Endothelial cell of umbilical vein (primary cell): ENCODE measurements at regions not wholly inside any gene's neighbourhood (a gene's known extent, or its start where the extent isn't known, plus 50 kb on each side); places are given as distances from the start of the nearest gene placed in this dataset.
"Not testable (repeated sequence)": the region's sequence is repeated elsewhere in the genome, so short reads cannot be mapped to it uniquely, and the experiment has no call there.

Experiments used
- BruUV-seq: library from RNA; stranded (reverse); fragments of 400-500 nt; replicated peaks from 2 replicates; lab custom pipeline; 2021; lab: Mats Ljungman, UMichigan
- CTCF ChIA-PET: fragments of 300-600, 350-600 bp; sonication (Branson Sonifier 250); formaldehyde crosslinking; loops from one replicate; lab custom pipeline; 2021; ENCODE audit warnings: antibody characterized with exemption, inconsistent platforms; lab: Charles Lee
- POLR2A ChIA-PET: fragments of 300-600, 350-600 bp; sonication (Branson Sonifier 250); formaldehyde crosslinking; loops from one replicate; lab custom pipeline; 2021; ENCODE audit warnings: antibody characterized with exemption, inconsistent platforms; lab: Charles Lee
- DNase-seq: peaks from one replicate; pipeline ENCODE4 v3.0.0-alpha.2; 2011; ENCODE audit warnings: low read depth, low spot score
- FAIRE-seq: peaks from 2 replicates; lab custom pipeline; 2011; peaks lifted over from hg19 to GRCh38; lab: Jason Lieb, UNC
- H2AFZ ChIP-seq: 2 replicates; pipeline ENCODE4 v1.6.0; 2012; ENCODE audit warnings: low read depth, low read length, control low read depth, inconsistent platforms
- H3K27ac ChIP-seq: 2 replicates; pipeline ENCODE4 v1.5.1; 2011; ENCODE audit warnings: low read depth, mild to moderate bottlenecking, control low read depth, low read length, moderate library complexity; ENCODE audit not compliant: insufficient read depth
- H3K27me3 ChIP-seq, 2 experiments: 2 replicates each; pipeline versions ENCODE4 v1.6.0 to v1.6.1; 2011; ENCODE audit warnings: low read length in 2 of 2, mixed read lengths in 1 of 2; ENCODE audit not compliant: control insufficient read depth in 2 of 2, insufficient read depth in 2 of 2
- H3K36me3 ChIP-seq, 2 experiments: 2 replicates in 1 of 2; 3 replicates in 1 of 2; pipeline ENCODE4 v1.5.1; 2011; ENCODE audit warnings: low read length in 2 of 2, mild to moderate bottlenecking in 1 of 2, moderate library complexity in 1 of 2; ENCODE audit not compliant: control insufficient read depth in 2 of 2, insufficient read depth in 2 of 2; ENCODE audit errors: extremely low read depth in 1 of 2
- H3K4me1 ChIP-seq: 3 replicates; pipeline ENCODE4 v1.5.1; 2011; ENCODE audit warnings: mild to moderate bottlenecking, low read length; ENCODE audit not compliant: control insufficient read depth, insufficient read depth; ENCODE audit errors: extremely low read depth
- H3K4me2 ChIP-seq: 2 replicates; pipeline ENCODE4 v1.6.1; 2011; ENCODE audit warnings: low read length, control low read depth, mixed read lengths; ENCODE audit not compliant: insufficient read depth
- H3K4me3 ChIP-seq, 3 experiments: fragments of 200-600 bp in 1 of 3; sonication (generic), shearing (Covaris generic) in 1 of 3; replicated peaks in 1 of 3; 2 replicates each; pipeline ENCODE4 v1.5.1; 2011 to 2016; ENCODE audit warnings: control low read depth in 3 of 3, low read length in 3 of 3, mild to moderate bottlenecking in 2 of 3, inconsistent platforms in 1 of 3, low read depth in 1 of 3, moderate library complexity in 1 of 3; ENCODE audit not compliant: insufficient read depth in 1 of 3
- H3K79me2 ChIP-seq: 2 replicates; pipeline ENCODE4 v1.6.0; 2012; ENCODE audit warnings: low read length, inconsistent platforms; ENCODE audit not compliant: control insufficient read depth, insufficient read depth
- H3K9ac ChIP-seq: replicated peaks from 2 replicates; pipeline ENCODE3; 2011; ENCODE audit warnings: low read length, control low read depth; ENCODE audit not compliant: insufficient read depth; ENCODE audit errors: extremely low read depth
- H3K9me1 ChIP-seq: replicated peaks from 3 replicates; pipeline ENCODE4 v1.6.0; 2011; ENCODE audit warnings: mild to moderate bottlenecking, low read length; ENCODE audit not compliant: control insufficient read depth, insufficient read depth; ENCODE audit errors: extremely low read depth
- H3K9me3 ChIP-seq: replicated peaks from 2 replicates; pipeline ENCODE4 v1.5.1; 2012; ENCODE audit warnings: low read length, inconsistent platforms; ENCODE audit not compliant: control insufficient read depth, insufficient read depth
- H4K20me1 ChIP-seq: replicated peaks from 2 replicates; pipeline ENCODE3; 2011; ENCODE audit warnings: mild to moderate bottlenecking, low read length; ENCODE audit not compliant: control insufficient read depth, insufficient read depth; ENCODE audit errors: extremely low read depth
- EZH2 ChIP-seq: IDR thresholded peaks from 2 replicates; pipeline ENCODE4 v1.6.1; 2012; ENCODE audit warnings: borderline replicate concordance, low read depth, mild to moderate bottlenecking, moderate library complexity, low read length, inconsistent platforms; ENCODE audit not compliant: severe bottlenecking
- FOS ChIP-seq: IDR thresholded peaks from 2 replicates; pipeline ENCODE4 v1.6.1; 2011; ENCODE audit warnings: mild to moderate bottlenecking, low read length, moderate library complexity, borderline replicate concordance; ENCODE audit not compliant: insufficient read depth
- GATA2 ChIP-seq: IDR thresholded peaks from 2 replicates; pipeline ENCODE4 v1.7.0; 2011; ENCODE audit warnings: low read depth, mild to moderate bottlenecking, moderate library complexity, mixed read lengths, low read length; ENCODE audit not compliant: insufficient read length, insufficient read depth
- JUN ChIP-seq: IDR thresholded peaks from 2 replicates; pipeline ENCODE4 v1.6.1; 2011; ENCODE audit warnings: borderline replicate concordance, low read depth; ENCODE audit not compliant: insufficient read length, insufficient read depth
- MAX ChIP-seq: IDR thresholded peaks from 2 replicates; pipeline ENCODE4 v1.6.1; 2011; ENCODE audit not compliant: insufficient read depth, insufficient read length
- MYC ChIP-seq: IDR thresholded peaks from one replicate; pipeline ENCODE4 v1.6.1; 2011; ENCODE audit warnings: mild to moderate bottlenecking, low read depth, low read length
- POLR2A ChIP-seq: IDR thresholded peaks from 2 replicates; pipeline ENCODE4 v1.6.1; 2012; ENCODE audit warnings: low read depth, mild to moderate bottlenecking, control low read depth, low read length
- POLR2AphosphoS5 ChIP-seq: IDR thresholded peaks from 2 replicates; pipeline ENCODE4 v1.6.1; 2012; ENCODE audit warnings: low read depth, mild to moderate bottlenecking, control low read depth, low read length, moderate library complexity; ENCODE audit not compliant: insufficient read depth
- dilution Hi-C: fragments of 300-500 bp; cut with MboI; formaldehyde crosslinking; loops from one replicate; pipeline ENCODE4 v1.15.0; 2019; ENCODE audit warnings: low sequenced_read_pairs; ENCODE audit not compliant: extremely low pct_ligation_motif_present
- intact Hi-C: fragments of 100-400 bp; cut with micrococcal nuclease; formaldehyde crosslinking; loops from one replicate; pipeline ENCODE4 v1.10.0; 2022
- TF ChIP-seq, protein P1 (sequence below), 2 donors: IDR thresholded peaks; 1 replicate in 1 of 2; 2 replicates in 1 of 2; pipeline ENCODE4 v1.5.1; 2011; ENCODE audit warnings: low read length in 2 of 2, mild to moderate bottlenecking in 2 of 2, moderate library complexity in 2 of 2, control low read depth in 1 of 2, inconsistent platforms in 1 of 2, low read depth in 1 of 2; ENCODE audit not compliant: insufficient read depth in 1 of 2; ENCODE audit errors: extremely low read depth in 1 of 2

DNA sequence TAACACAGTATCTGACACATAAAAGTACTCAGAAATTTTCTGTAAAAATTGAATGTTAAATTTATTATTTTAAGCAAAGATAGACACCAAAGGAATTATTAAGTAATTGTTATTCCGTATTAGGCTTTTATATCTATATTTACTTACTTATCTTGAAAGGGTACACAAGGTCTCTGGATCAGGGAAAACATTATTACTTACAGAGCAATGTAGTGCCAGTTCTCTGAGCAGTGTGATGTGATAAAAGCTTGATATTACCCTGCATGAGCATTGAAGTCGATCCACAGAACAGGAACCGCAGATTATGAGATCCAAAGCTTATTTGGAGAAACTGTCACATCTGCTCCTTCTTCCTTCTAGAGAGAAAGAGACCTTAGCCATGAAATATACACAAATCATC, 637.9 kb upstream of the RGS18 start:
- ChIA-PET CTCF (interaction anchor here (0.9 to 2.6 kb wide), 2 partner anchors 11 to 25 kb away, joined by 3 to 6 read pairs; no protein-coding TSS in a partner anchor), POLR2A (no interaction called here)
- no peaks in the 10 kb centered on the region for H4K20me1 ChIP-seq
- H3K27ac ChIP-seq = no peak overlapping the region
- intact Hi-C loops = no loop called here
- no peaks in the 10 kb centered on the region for H3K36me3 ChIP-seq
- TF ChIP-seq, protein P1, sequence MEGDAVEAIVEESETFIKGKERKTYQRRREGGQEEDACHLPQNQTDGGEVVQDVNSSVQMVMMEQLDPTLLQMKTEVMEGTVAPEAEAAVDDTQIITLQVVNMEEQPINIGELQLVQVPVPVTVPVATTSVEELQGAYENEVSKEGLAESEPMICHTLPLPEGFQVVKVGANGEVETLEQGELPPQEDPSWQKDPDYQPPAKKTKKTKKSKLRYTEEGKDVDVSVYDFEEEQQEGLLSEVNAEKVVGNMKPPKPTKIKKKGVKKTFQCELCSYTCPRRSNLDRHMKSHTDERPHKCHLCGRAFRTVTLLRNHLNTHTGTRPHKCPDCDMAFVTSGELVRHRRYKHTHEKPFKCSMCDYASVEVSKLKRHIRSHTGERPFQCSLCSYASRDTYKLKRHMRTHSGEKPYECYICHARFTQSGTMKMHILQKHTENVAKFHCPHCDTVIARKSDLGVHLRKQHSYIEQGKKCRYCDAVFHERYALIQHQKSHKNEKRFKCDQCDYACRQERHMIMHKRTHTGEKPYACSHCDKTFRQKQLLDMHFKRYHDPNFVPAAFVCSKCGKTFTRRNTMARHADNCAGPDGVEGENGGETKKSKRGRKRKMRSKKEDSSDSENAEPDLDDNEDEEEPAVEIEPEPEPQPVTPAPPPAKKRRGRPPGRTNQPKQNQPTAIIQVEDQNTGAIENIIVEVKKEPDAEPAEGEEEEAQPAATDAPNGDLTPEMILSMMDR (IDR thresholded peaks at IDR 0.05; ENCODE audit: extremely low read depth in 1 of 2, insufficient read depth in 1 of 2, low read depth in 1 of 2, low read length in 2 of 2) = no peak
- TF ChIP-seq POLR2A (no peak), GATA2 (no peak), MAX (no peak), JUN (no peak), POLR2AphosphoS5 (no peak), FOS (no peak), MYC (no peak), EZH2 (no peak)
- no peaks in the 10 kb centered on the region for H3K27me3 ChIP-seq
- no peak overlapping the region for H3K4me2 ChIP-seq
- H3K4me3 ChIP-seq = no peak overlapping the region
- H3K9ac ChIP-seq = no peak overlapping the region
- H3K9me3 ChIP-seq = no peaks in the 10 kb centered on the region
- H2AFZ ChIP-seq = no peak overlapping the region
- BruUV-seq = no TSS peak
- H3K9me1 ChIP-seq = no peaks in the 10 kb centered on the region
- dilution Hi-C loops = no loop called here
- DNase-seq (no peak), FAIRE-seq (no peak)
- H3K4me1 ChIP-seq = no peaks in the 10 kb centered on the region
- no peaks in the 10 kb centered on the region for H3K79me2 ChIP-seq

GRCh38 chr1:191525944-191526343, 632.3 kb upstream of the RGS18 start:
- H3K9me1 ChIP-seq, H3K27ac ChIP-seq, H3K36me3 ChIP-seq, POLR2A ChIA-PET, H3K79me2 ChIP-seq, H3K9ac ChIP-seq, H3K4me2 ChIP-seq, FAIRE-seq, H2AFZ ChIP-seq, H3K9me3 ChIP-seq, H3K27me3 ChIP-seq, intact Hi-C loops, BruUV-seq, H3K4me3 ChIP-seq, CTCF ChIA-PET, dilution Hi-C loops, DNase-seq, H4K20me1 ChIP-seq, H3K4me1 ChIP-seq: not testable (repeated sequence)
